ENCODE measurements at regions not wholly inside any gene's neighbourhood (a gene's known extent, or its start where the extent isn't known, plus 50 kb on each side); places are given as distances from the start of the nearest gene placed in this dataset.

GRCh38 chr21:41673596-41674335 is 93.1 kb downstream of the RIPK4 start:
- H3K9me3 ChIP-seq (ENCODE audit: insufficient read depth, low read length) = no peaks in the 10 kb centered on the region
- H3K27ac ChIP-seq (ENCODE audit: low read length) = no peak overlapping the region
- H3K4me2 ChIP-seq (ENCODE audit: low read length) = no peak overlapping the region
- no peak for TF ChIP-seq EZH2phosphoT487 (IDR thresholded peaks at IDR 0.05; ENCODE audit: low read depth)
- no peak for TF ChIP-seq CTCF (IDR thresholded peaks at IDR 0.05; ENCODE audit: low read depth, low read length)
- no peaks in the 10 kb centered on the region for H3K27me3 ChIP-seq (ENCODE audit: low read depth, low read length)
- H3K4me3 ChIP-seq (ENCODE audit: low read length) = no peak overlapping the region
- H3K4me1 ChIP-seq (ENCODE audit: low read length) = no peaks in the 10 kb centered on the region; the same call in 1 of the 2 replicates
- H4K20me1 ChIP-seq (ENCODE audit: insufficient read depth, low read length) = no peaks in the 10 kb centered on the region
- no peaks in the 10 kb centered on the region for H3K36me3 ChIP-seq (replicated peaks; ENCODE audit: low read depth, low read length)
- H2AFZ ChIP-seq (ENCODE audit: low read depth, low read length) = no peak overlapping the region
- no peaks in the 10 kb centered on the region for H3K79me2 ChIP-seq (ENCODE audit: low read length)
- no peak overlapping the region for H3K9ac ChIP-seq (ENCODE audit: low read length)

- Histone ChIP-seq H4K20me1 (ENCODE audit: insufficient read depth, low read length) (no peaks in the 10 kb centered on the region), H3K79me2 (ENCODE audit: low read length) (no peaks in the 10 kb centered on the region), H3K36me3 (replicated peaks; ENCODE audit: low read depth, low read length) (no peaks in the 10 kb centered on the region), H3K27me3 (ENCODE audit: low read depth, low read length) (no peaks in the 10 kb centered on the region), H2AFZ (ENCODE audit: low read depth, low read length) (no peak overlapping the region), H3K4me3 (ENCODE audit: low read length) (no peak overlapping the region), H3K4me2 (ENCODE audit: low read length) (no peak overlapping the region), H3K9me3 (ENCODE audit: insufficient read depth, low read length) (no peaks in the 10 kb centered on the region), H3K9ac (ENCODE audit: low read length) (no peak overlapping the region), H3K27ac (ENCODE audit: low read length) (no peak overlapping the region), H3K4me1 (ENCODE audit: low read length) (no peaks in the 10 kb centered on the region; the same call in 1 of the 2 replicates)
- TF ChIP-seq CTCF (IDR thresholded peaks at IDR 0.05; ENCODE audit: low read depth, low read length) = no peak
- TF ChIP-seq EZH2phosphoT487 (IDR thresholded peaks at IDR 0.05; ENCODE audit: low read depth) = no peak
Observed at GRCh38 chr21:41673071-41673470, 93.8 kb downstream of the RIPK4 start.

DNA sequence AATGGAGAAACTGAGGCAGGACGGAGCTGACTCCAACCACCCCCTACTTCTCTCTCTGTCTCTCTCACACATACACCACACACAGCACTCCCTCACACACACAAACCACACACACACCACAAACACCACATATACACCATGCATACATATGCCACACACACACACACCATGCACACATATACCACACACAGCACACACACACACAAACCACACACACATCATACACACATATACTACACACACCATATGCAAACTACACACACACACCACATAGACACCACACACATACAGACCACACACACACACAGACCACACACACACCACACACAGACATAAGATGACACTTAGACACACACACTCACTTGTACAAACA is 94.3 kb downstream of the RIPK4 start:
- Histone ChIP-seq H4K20me1 (ENCODE audit: insufficient read depth, low read length) (no peaks in the 10 kb centered on the region), H3K4me3 (ENCODE audit: low read length) (no peak overlapping the region), H3K79me2 (ENCODE audit: low read length) (no peaks in the 10 kb centered on the region), H3K9me3 (ENCODE audit: insufficient read depth, low read length) (no peaks in the 10 kb centered on the region), H3K4me1 (ENCODE audit: low read length) (no peaks in the 10 kb centered on the region; the same call in 1 of the 2 replicates), H3K27ac (ENCODE audit: low read length) (no peak overlapping the region), H3K27me3 (ENCODE audit: low read depth, low read length) (no peaks in the 10 kb centered on the region), H2AFZ (ENCODE audit: low read depth, low read length) (no peak overlapping the region), H3K36me3 (replicated peaks; ENCODE audit: low read depth, low read length) (no peaks in the 10 kb centered on the region), H3K9ac (ENCODE audit: low read length) (no peak overlapping the region), H3K4me2 (ENCODE audit: low read length) (no peak overlapping the region)
- no peak for TF ChIP-seq EZH2phosphoT487 (IDR thresholded peaks at IDR 0.05; ENCODE audit: low read depth)
- no peak for TF ChIP-seq CTCF (IDR thresholded peaks at IDR 0.05; ENCODE audit: low read depth, low read length)

DNA sequence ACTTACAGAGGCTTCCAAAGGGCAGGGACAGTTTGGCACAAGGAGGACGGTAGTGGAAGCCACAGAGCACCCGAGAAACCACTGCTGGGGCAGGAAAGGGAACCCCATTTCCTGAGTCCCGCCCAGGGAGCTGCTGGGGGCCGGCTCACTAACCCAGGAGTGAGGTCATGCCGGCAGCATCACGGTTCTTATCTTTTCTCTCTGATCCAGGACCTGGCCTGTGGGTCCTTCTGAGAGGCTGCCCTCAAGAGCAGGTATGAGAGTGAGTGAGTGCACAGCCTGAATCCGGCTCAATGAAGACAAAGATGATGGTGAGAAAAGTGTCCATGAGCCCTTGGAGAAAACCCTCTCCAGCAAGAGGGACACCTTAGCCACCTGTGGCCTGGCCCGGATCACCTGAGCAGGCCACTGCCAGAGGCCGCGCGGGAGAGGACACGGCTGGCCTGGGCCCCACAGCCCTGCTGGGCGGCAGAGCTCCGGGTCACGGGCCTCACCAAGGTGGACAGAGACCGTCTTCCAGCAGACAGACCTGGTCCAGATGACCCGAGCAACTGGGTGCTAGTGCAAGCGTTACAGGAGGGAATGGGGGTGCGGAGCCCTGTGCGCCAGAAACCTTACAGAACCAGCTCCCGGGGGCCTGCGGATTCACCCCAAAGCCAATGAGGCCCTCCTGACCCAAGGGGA is 94.9 kb downstream of the RIPK4 start:
- Histone ChIP-seq H4K20me1 (ENCODE audit: insufficient read depth, low read length) (no peaks in the 10 kb centered on the region), H3K4me1 (ENCODE audit: low read length) (no peaks in the 10 kb centered on the region; the same call in 1 of the 2 replicates), H3K9ac (ENCODE audit: low read length) (no peak overlapping the region), H3K4me2 (ENCODE audit: low read length) (no peak overlapping the region), H3K9me3 (ENCODE audit: insufficient read depth, low read length) (no peaks in the 10 kb centered on the region), H3K27ac (ENCODE audit: low read length) (no peak overlapping the region), H2AFZ (ENCODE audit: low read depth, low read length) (no peak overlapping the region), H3K27me3 (ENCODE audit: low read depth, low read length) (no peaks in the 10 kb centered on the region), H3K4me3 (ENCODE audit: low read length) (no peak overlapping the region), H3K36me3 (replicated peaks; ENCODE audit: low read depth, low read length) (no peaks in the 10 kb centered on the region), H3K79me2 (ENCODE audit: low read length) (no peaks in the 10 kb centered on the region)
- no peak for TF ChIP-seq EZH2phosphoT487 (IDR thresholded peaks at IDR 0.05; ENCODE audit: low read depth)
- no peak for TF ChIP-seq CTCF (IDR thresholded peaks at IDR 0.05; ENCODE audit: low read depth, low read length)
